Coronary artery (tissue), 2 donors: ENCODE measurements at regions not wholly inside any gene's neighbourhood (a gene's known extent, or its start where the extent isn't known, plus 50 kb on each side); places are given as distances from the start of the nearest gene placed in this dataset.

Experiments
- DNase-seq: peaks from one replicate; pipeline ENCODE4 v3.0.0-alpha.2; 2017; ENCODE audit warnings: low spot score
- H3K27ac ChIP-seq, 2 donors: fragments of 200-600 bp; sonication (generic); one replicate each; pipeline ENCODE4 v1.5.1; 2016 to 2019
- H3K4me3 ChIP-seq: fragments of 200-600 bp; sonication (generic); 2 replicates; pipeline ENCODE4 v1.5.1; 2016; ENCODE audit warnings: mild to moderate bottlenecking, moderate library complexity
- CTCF ChIP-seq: fragments of 200-600 bp; sonication (generic); IDR thresholded peaks from one replicate; pipeline ENCODE4 v1.5.1; 2019; ENCODE audit warnings: antibody characterized with exemption

DNA sequence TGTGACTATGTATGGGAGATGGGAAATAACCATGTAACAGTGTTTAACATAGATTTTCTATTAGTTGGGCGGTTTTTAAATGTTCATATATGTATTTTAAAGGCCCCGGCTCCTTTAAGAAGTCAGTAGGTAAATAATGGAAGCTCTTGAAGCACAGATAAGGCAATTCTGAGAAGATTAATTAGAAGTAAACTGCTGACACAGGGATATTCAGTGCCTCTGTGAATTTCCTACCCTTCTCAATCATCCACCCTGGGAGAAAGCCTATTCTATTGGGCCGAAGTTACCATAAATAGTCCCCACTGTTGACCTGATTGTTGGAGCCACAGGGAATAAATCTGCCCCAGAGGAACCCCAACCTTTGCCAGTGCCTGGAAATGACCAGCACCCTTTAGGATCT lies 56.8 kb upstream of the SIX3 start:
- Histone ChIP-seq H3K27ac (no peak overlapping the region), H3K4me3 (no peak overlapping the region)
- no peak for DNase-seq
- TF ChIP-seq CTCF = no peak

GRCh38 chr2:44886414-44886813 lies 55.1 kb upstream of the SIX3 start:
- no peak overlapping the region for H3K27ac ChIP-seq
- no peak for DNase-seq
- no peak for TF ChIP-seq CTCF
- no peak overlapping the region for H3K4me3 ChIP-seq

- Histone ChIP-seq H3K27ac (no peak overlapping the region), H3K4me3 (no peak overlapping the region)
- no peak for TF ChIP-seq CTCF
- no peak for DNase-seq
Measured at GRCh38 chr2:44889096-44889495, 52.4 kb upstream of the SIX3 start.
